K562 (cell line): ENCODE measurements at regions not wholly inside any gene's neighbourhood (a gene's known extent, or its start where the extent isn't known, plus 50 kb on each side); places are given as distances from the start of the nearest gene placed in this dataset.

Experiments used
- ATAC-seq: fragments of 200-7000 bp; cut with Tn5 transposase; 3 replicates; pipeline ENCODE4 v1.9.1; 2020; ENCODE audit warnings: moderate library complexity
- BruUV-seq: library from RNA; stranded (reverse); fragments of 400-500 nt; replicated peaks from 2 replicates; lab custom pipeline; 2021; lab: Mats Ljungman, UMichigan
- CTCF ChIA-PET: fragments of 300-600 bp; formaldehyde crosslinking; extraction: SDS; loops from one replicate; lab custom pipeline; 2021; ENCODE audit warnings: low intra/inter-chr PET ratio; lab: Yijun Ruan, JAX
- POLR2A ChIA-PET: fragments of 300-600, 350-650 bp; sonication (Branson Sonifier 250); formaldehyde crosslinking; extraction: SDS; loops from one replicate; lab custom pipeline; 2021; ENCODE audit warnings: antibody characterized with exemption, inconsistent platforms; lab: Yijun Ruan, JAX
- DNase-seq, 4 experiments: peaks; one replicate each; pipeline versions ENCODE4 v3.0.0 to v3.0.0-alpha.2; 2011 to 2018; ENCODE audit warnings: low spot score in 3 of 4, mixed read lengths in 3 of 4; ENCODE audit errors: extremely low read depth in 1 of 4
- FAIRE-seq: peaks from 2 replicates; lab custom pipeline; 2011; peaks lifted over from hg19 to GRCh38; lab: Jason Lieb, UNC
- H2AFZ ChIP-seq: 2 replicates; pipeline ENCODE4 v1.6.0; 2011; ENCODE audit warnings: low read depth, low read length, control low read depth, inconsistent platforms
- H3K27ac ChIP-seq: fragments of 200-600 bp; 3 replicates; pipeline ENCODE4 v1.8.0; 2011; ENCODE audit warnings: low read depth, mild to moderate bottlenecking, control low read depth, inconsistent platforms, low read length, moderate library complexity, mixed read lengths; ENCODE audit errors: extremely low read depth
- H3K27me3 ChIP-seq, 2 experiments: fragments of 300-600 bp in 1 of 2; 2 replicates in 1 of 2; 3 replicates in 1 of 2; pipeline versions ENCODE4 v1.6.0 to v1.8.0; 2011; ENCODE audit warnings: inconsistent platforms in 2 of 2, low read length in 2 of 2, mild to moderate bottlenecking in 1 of 2, mixed read lengths in 1 of 2, moderate library complexity in 1 of 2; ENCODE audit not compliant: control insufficient read depth in 2 of 2, insufficient read depth in 2 of 2
- H3K36me3 ChIP-seq: fragments of 300-600 bp; 3 replicates; pipeline ENCODE4 v1.8.0; 2011; ENCODE audit warnings: mild to moderate bottlenecking, low read length, inconsistent platforms; ENCODE audit not compliant: control insufficient read depth, insufficient read depth
- H3K4me1 ChIP-seq, 2 experiments: fragments of 200-600 bp in 1 of 2; replicated peaks in 1 of 2; 2 replicates in 1 of 2; 3 replicates in 1 of 2; pipeline versions ENCODE4 v1.5.1 to v1.8.0; 2011; ENCODE audit warnings: inconsistent platforms in 2 of 2, low read length in 2 of 2, mild to moderate bottlenecking in 1 of 2, mixed read lengths in 1 of 2, moderate library complexity in 1 of 2; ENCODE audit not compliant: control insufficient read depth in 2 of 2, insufficient read depth in 2 of 2
- H3K4me2 ChIP-seq: 2 replicates; pipeline ENCODE4 v1.6.1; 2011; ENCODE audit warnings: low read length, control low read depth, inconsistent platforms, mixed read lengths; ENCODE audit not compliant: insufficient read depth
- H3K4me3 ChIP-seq: fragments of 200-600 bp; sonication (generic), shearing (Covaris generic); 2 replicates; pipeline ENCODE4 v1.5.1; 2016; ENCODE audit warnings: control low read depth, inconsistent platforms
- H3K79me2 ChIP-seq: fragments of 200-600 bp; 3 replicates; pipeline ENCODE4 v1.8.0; 2011; ENCODE audit warnings: low read length, inconsistent platforms; ENCODE audit not compliant: control insufficient read depth, insufficient read depth
- H3K9ac ChIP-seq, 2 experiments: 2 replicates each; pipeline versions ENCODE4 v1.6.0 to v1.6.1; 2011; ENCODE audit warnings: low read depth in 2 of 2, low read length in 2 of 2, control low read depth in 1 of 2, inconsistent platforms in 1 of 2, mild to moderate bottlenecking in 1 of 2, mixed read lengths in 1 of 2; ENCODE audit not compliant: insufficient read depth in 1 of 2
- H3K9me1 ChIP-seq: one replicate; pipeline ENCODE4 v1.6.0; 2011; ENCODE audit warnings: inconsistent platforms, mild to moderate bottlenecking, low read length, moderate library complexity; ENCODE audit not compliant: control insufficient read depth, insufficient read depth
- H3K9me3 ChIP-seq: replicated peaks from 2 replicates; pipeline ENCODE4 v1.5.1; 2011; ENCODE audit warnings: low read depth, low read length, inconsistent platforms; ENCODE audit not compliant: control insufficient read depth, insufficient read depth
- H4K20me1 ChIP-seq: replicated peaks from 2 replicates; pipeline ENCODE4 v1.6.1; 2011; ENCODE audit warnings: low read length, inconsistent platforms, mixed read lengths; ENCODE audit not compliant: control insufficient read depth, insufficient read depth
- CREB5 ChIP-seq: fragments of 250-450 bp; sonication (Bioruptor Pico); IDR thresholded peaks from 2 replicates; pipeline ENCODE4 v1.5.0; 2020; ENCODE audit warnings: mild to moderate bottlenecking
- HLTF ChIP-seq: fragments of 450-650 bp; IDR thresholded peaks from 2 replicates; pipeline ENCODE4 v1.6.1; 2016
- HMGXB4 ChIP-seq: sonication (generic); formaldehyde crosslinking; IDR thresholded peaks from 2 replicates; pipeline ENCODE4 v1.8.1; 2023; ENCODE audit warnings: mild to moderate bottlenecking, missing genetic modification reagents
- HNRNPH1 ChIP-seq: fragments of 200-400 bp; formaldehyde crosslinking; optimal IDR thresholded peaks from 2 replicates; pipeline ENCODE3; 2017; ENCODE audit warnings: low read depth, mild to moderate bottlenecking, low read length, moderate library complexity
- MXD1 ChIP-seq: fragments of 250-450 bp; sonication (Bioruptor Pico); IDR thresholded peaks from 2 replicates; pipeline ENCODE4 v1.8.0; 2021; ENCODE audit warnings: borderline replicate concordance, mild to moderate bottlenecking, moderate library complexity; ENCODE audit not compliant: poor library complexity, severe bottlenecking
- PPARD ChIP-seq: fragments of 250-450 bp; sonication (Bioruptor Pico); IDR thresholded peaks from 2 replicates; pipeline ENCODE4 v1.8.0; 2022; ENCODE audit warnings: inconsistent platforms, mild to moderate bottlenecking, moderate library complexity
- TARDBP ChIP-seq: fragments of 450-650 bp; IDR thresholded peaks from 2 replicates; pipeline ENCODE4 v1.6.1; 2016
- TFE3 ChIP-seq: fragments of 450-650 bp; formaldehyde crosslinking; IDR thresholded peaks from 2 replicates; pipeline ENCODE4 v1.4.0; 2020; ENCODE audit warnings: mild to moderate bottlenecking, mixed read lengths
- ZNF224 ChIP-seq: sonication (generic); formaldehyde crosslinking; IDR thresholded peaks from 2 replicates; pipeline ENCODE4 v1.8.0; 2022; ENCODE audit warnings: mild to moderate bottlenecking, missing genetic modification reagents
- ZNF239 ChIP-seq: fragments of 250-450 bp; sonication (Bioruptor Pico); IDR thresholded peaks from 2 replicates; pipeline ENCODE4 v1.4.0; 2020; ENCODE audit warnings: mild to moderate bottlenecking
- WGBS: fragments of 100-300 bp; shearing (Covaris generic); methylation state at CpG from one replicate; pipeline ENCODE4 v1.1.6; 2016; ENCODE audit warnings: low coverage, mixed read lengths; ENCODE audit not compliant: insufficient coverage; ENCODE audit errors: missing lambda C conversion rate; 5-methylcytosine and 5-hydroxymethylcytosine counted together
- in situ Hi-C: fragments of 300-500 bp; cut with MboI; formaldehyde crosslinking; loops from 4 replicates; pipeline ENCODE4 v1.15.0; 2018; ENCODE audit warnings: inconsistent platforms, mixed read lengths
- intact Hi-C: fragments of 100-400 bp; cut with micrococcal nuclease; formaldehyde crosslinking; loops from 2 replicates; pipeline ENCODE4 v1.14.2; 2022

DNA sequence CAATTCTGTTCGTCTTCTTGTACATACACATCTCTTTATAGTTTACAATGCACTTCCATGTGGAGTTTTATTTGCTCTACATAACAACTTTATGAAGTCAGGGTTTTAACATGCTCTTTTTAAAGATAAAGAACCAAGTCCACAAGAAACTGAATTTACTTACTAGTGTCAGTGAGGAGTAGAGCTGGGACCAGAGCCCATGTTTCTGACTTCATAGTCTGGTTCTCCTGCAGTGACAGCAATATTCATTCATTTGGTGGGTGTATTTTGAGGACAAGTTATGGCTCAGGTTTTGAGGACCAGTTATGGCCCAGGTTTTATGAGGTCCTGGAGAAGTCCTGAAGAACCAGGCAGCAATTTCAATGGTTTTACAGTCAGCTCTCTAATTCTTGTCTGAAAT lies 481.9 kb upstream of the TNC start:
- Histone ChIP-seq H3K9me1 (no peaks in the 10 kb centered on the region), H3K36me3 (no peaks in the 10 kb centered on the region), H3K4me1 (no peaks in the 10 kb centered on the region), H3K4me3 (no peak overlapping the region), H3K79me2 (no peaks in the 10 kb centered on the region), H3K27me3 (no peaks in the 10 kb centered on the region), H3K4me2 (no peak overlapping the region), H4K20me1 (no peaks in the 10 kb centered on the region), H2AFZ (no peak overlapping the region), H3K27ac (no peak overlapping the region), H3K9ac (no peak overlapping the region), H3K9me3 (no peaks in the 10 kb centered on the region)
- BruUV-seq = no TSS peak
- TF ChIP-seq MXD1 (CRISPR knock-in tag) (no peak), ZNF224 (CRISPR knock-in tag) (no peak)
- POLR2A ChIA-PET = no interaction called here
- CTCF ChIA-PET = no interaction called here
- intact Hi-C loops (loop anchor here (10.0 kb wide), 1 partner anchor 915 kb away; the partner anchor contains the start of gene TEX48), in situ Hi-C loops (no loop called here)
- no peak for DNase-seq
- WGBS = 0% methylated on average over 1 of the region's 1 CpG
- no peak for FAIRE-seq
- ATAC-seq = no peak

DNA sequence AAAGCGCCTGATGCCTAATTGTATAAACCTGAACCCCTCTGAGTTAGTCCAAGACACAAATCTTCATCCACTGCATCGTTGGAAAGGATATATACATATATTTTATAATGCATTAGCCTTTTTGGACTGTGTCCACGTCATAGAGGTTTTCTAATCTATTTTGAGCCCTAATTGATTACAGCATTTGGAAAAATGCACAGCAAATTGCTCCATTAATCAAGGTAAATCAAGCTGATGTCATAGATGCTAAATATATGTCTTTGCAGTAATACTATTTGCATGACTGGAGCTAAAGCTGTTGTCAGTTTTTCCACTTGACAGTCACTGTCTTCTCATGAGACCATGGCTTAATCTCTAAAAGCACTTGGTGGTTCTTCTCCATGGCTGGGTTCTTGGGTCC lies 483.5 kb upstream of the TNC start:
- H4K20me1 ChIP-seq = no peaks in the 10 kb centered on the region
- in situ Hi-C loops = no loop called here
- intact Hi-C loops = no loop called here
- H3K4me3 ChIP-seq = no peak overlapping the region
- no peaks in the 10 kb centered on the region for H3K4me1 ChIP-seq
- H3K4me2 ChIP-seq = no peak overlapping the region
- no peak for FAIRE-seq
- no peaks in the 10 kb centered on the region for H3K27me3 ChIP-seq
- ChIA-PET CTCF (no interaction called here), POLR2A (interaction anchor here (0.7 kb wide), 1 partner anchor 23 kb away, joined by 3 read pairs; no protein-coding TSS in a partner anchor)
- DNase-seq = no peak
- WGBS = 0% methylated on average over 3 of the region's 3 CpGs
- no peaks in the 10 kb centered on the region for H3K36me3 ChIP-seq
- no peak overlapping the region for H3K9ac ChIP-seq
- no peaks in the 10 kb centered on the region for H3K79me2 ChIP-seq
- H3K27ac ChIP-seq = no peak overlapping the region
- H2AFZ ChIP-seq = no peak overlapping the region
- H3K9me3 ChIP-seq = no peaks in the 10 kb centered on the region
- no TSS peak for BruUV-seq
- ATAC-seq = no peak
- no peaks in the 10 kb centered on the region for H3K9me1 ChIP-seq
- TF ChIP-seq CREB5 (CRISPR knock-in tag) = no peak
- no peak for TF ChIP-seq PPARD
- no peak for TF ChIP-seq HLTF
- no peak for TF ChIP-seq TFE3 (CRISPR knock-in tag)
- no peak for TF ChIP-seq HMGXB4 (CRISPR knock-in tag)
- TF ChIP-seq ZNF239 (CRISPR knock-in tag) = no peak
- no peak for TF ChIP-seq TARDBP
- no peak for TF ChIP-seq HNRNPH1
